GM18511 (cell line): ENCODE measurements at regions not wholly inside any gene's neighbourhood (a gene's known extent, or its start where the extent isn't known, plus 50 kb on each side); places are given as distances from the start of the nearest gene placed in this dataset.

ENCODE experiments used
- ATAC-seq: cut with Tn5 transposase; IDR thresholded peaks from one replicate; pipeline ENCODE4 v1.9.1; 2021; ENCODE audit warnings: mild to moderate bottlenecking, moderate library complexity; ENCODE audit not compliant: unreplicated experiment

GRCh38 chr4:14087921-14088320 is 460.4 kb upstream of the BOD1L1 start:
- ATAC-seq, result no peak

GRCh38 chr4:14091531-14091930 is 464.0 kb upstream of the BOD1L1 start:
- no peak for ATAC-seq

- no peak for ATAC-seq
These were observed 464.4 kb upstream of the BOD1L1 start for GRCh38 chr4:14091966-14092365.

GRCh38 chr4:14092741-14093140 is 465.2 kb upstream of the BOD1L1 start:
- ATAC-seq, result no peak

GRCh38 chr4:14095831-14096230 is 468.3 kb upstream of the BOD1L1 start:
- ATAC-seq, result no peak

- no peak for ATAC-seq
These were observed 469.0 kb upstream of the BOD1L1 start for GRCh38 chr4:14096396-14096965.

GRCh38 chr4:14100349-14100748 is 472.8 kb upstream of the BOD1L1 start:
- ATAC-seq, result no peak

- no peak for ATAC-seq
These were observed 482.9 kb upstream of the BOD1L1 start for GRCh38 chr4:14110407-14110806.

GRCh38 chr4:14111730-14112181 is 484.2 kb upstream of the BOD1L1 start:
- ATAC-seq, result no peak

GRCh38 chr4:14115106-14115505 is 487.6 kb upstream of the BOD1L1 start:
- no peak for ATAC-seq

GRCh38 chr4:14117575-14118238 is 490.2 kb upstream of the BOD1L1 start:
- ATAC-seq, result peak; percentile 65

- ATAC-seq, result no peak
These were observed 497.3 kb upstream of the BOD1L1 start for GRCh38 chr4:14124816-14125215.

GRCh38 chr4:14125375-14126129 is 498.0 kb upstream of the BOD1L1 start:
- peak; percentile 97 for ATAC-seq

GRCh38 chr4:14130551-14130950 is 503.0 kb upstream of the BOD1L1 start:
- ATAC-seq, result no peak

- no peak for ATAC-seq
These were observed 503.8 kb upstream of the BOD1L1 start for GRCh38 chr4:14131335-14131734.

- no peak for ATAC-seq
These were observed 504.8 kb upstream of the BOD1L1 start for GRCh38 chr4:14132301-14132700.

- no peak for ATAC-seq
These were observed 510.6 kb upstream of the BOD1L1 start for GRCh38 chr4:14138106-14138505.

GRCh38 chr4:14143892-14144291 is 516.4 kb upstream of the BOD1L1 start:
- peak; percentile 69 for ATAC-seq

GRCh38 chr4:14149176-14150053 is 521.9 kb upstream of the BOD1L1 start:
- ATAC-seq, result no peak

- no peak for ATAC-seq
These were observed 523.6 kb upstream of the BOD1L1 start for GRCh38 chr4:14151101-14151500.
